ENCODE measurements at regions not wholly inside any gene's neighbourhood (a gene's known extent, or its start where the extent isn't known, plus 50 kb on each side); places are given as distances from the start of the nearest gene placed in this dataset.

DNA sequence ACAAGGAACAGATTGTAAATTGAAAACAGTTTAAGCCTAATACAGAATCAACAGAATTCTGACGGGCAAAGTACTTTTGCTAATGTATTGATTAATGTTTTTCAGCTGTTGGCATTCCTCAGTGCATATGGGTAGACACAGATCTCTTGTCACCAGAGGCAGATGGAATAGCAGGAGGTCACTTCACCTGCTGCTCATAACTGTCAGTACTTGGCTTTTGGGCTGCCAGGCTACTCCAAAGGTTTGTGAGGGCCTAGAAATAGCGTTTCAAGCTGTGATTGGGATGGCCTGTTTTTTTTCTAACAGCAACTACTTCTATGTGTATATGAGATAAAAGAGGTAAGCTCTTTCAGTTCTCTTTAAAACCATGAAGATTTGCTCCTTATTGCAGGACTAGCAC, 307.5 kb upstream of the ANXA10 start:
- TF ChIP-seq SIN3A (IDR thresholded peaks at IDR 0.05; ENCODE audit: low read depth, low read length), result no peak
- TF ChIP-seq EZH2 (IDR thresholded peaks at IDR 0.05; ENCODE audit: borderline replicate concordance, control insufficient read depth, low read depth, low read length), result no peak
- TF ChIP-seq, protein P1, sequence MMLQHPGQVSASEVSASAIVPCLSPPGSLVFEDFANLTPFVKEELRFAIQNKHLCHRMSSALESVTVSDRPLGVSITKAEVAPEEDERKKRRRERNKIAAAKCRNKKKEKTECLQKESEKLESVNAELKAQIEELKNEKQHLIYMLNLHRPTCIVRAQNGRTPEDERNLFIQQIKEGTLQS (IDR thresholded peaks at IDR 0.05; ENCODE audit: borderline replicate concordance, extremely low read depth, low read depth, low read length), result no peak
- TF ChIP-seq, protein P2, sequence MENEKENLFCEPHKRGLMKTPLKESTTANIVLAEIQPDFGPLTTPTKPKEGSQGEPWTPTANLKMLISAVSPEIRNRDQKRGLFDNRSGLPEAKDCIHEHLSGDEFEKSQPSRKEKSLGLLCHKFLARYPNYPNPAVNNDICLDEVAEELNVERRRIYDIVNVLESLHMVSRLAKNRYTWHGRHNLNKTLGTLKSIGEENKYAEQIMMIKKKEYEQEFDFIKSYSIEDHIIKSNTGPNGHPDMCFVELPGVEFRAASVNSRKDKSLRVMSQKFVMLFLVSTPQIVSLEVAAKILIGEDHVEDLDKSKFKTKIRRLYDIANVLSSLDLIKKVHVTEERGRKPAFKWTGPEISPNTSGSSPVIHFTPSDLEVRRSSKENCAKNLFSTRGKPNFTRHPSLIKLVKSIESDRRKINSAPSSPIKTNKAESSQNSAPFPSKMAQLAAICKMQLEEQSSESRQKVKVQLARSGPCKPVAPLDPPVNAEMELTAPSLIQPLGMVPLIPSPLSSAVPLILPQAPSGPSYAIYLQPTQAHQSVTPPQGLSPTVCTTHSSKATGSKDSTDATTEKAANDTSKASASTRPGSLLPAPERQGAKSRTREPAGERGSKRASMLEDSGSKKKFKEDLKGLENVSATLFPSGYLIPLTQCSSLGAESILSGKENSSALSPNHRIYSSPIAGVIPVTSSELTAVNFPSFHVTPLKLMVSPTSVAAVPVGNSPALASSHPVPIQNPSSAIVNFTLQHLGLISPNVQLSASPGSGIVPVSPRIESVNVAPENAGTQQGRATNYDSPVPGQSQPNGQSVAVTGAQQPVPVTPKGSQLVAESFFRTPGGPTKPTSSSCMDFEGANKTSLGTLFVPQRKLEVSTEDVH (IDR thresholded peaks at IDR 0.05; ENCODE audit: low read depth, partially characterized antibody), result no peak
- TF ChIP-seq CEBPB (IDR thresholded peaks at IDR 0.05; ENCODE audit: borderline replicate concordance in 1 of 2, low read depth in 2 of 2, low read length in 2 of 2), result no peak
- no peak for TF ChIP-seq EP300 (IDR thresholded peaks at IDR 0.05; ENCODE audit: borderline replicate concordance in 1 of 2, control insufficient read depth in 1 of 2, low read depth in 2 of 2, low read length in 2 of 2)
- TF ChIP-seq, protein P3, sequence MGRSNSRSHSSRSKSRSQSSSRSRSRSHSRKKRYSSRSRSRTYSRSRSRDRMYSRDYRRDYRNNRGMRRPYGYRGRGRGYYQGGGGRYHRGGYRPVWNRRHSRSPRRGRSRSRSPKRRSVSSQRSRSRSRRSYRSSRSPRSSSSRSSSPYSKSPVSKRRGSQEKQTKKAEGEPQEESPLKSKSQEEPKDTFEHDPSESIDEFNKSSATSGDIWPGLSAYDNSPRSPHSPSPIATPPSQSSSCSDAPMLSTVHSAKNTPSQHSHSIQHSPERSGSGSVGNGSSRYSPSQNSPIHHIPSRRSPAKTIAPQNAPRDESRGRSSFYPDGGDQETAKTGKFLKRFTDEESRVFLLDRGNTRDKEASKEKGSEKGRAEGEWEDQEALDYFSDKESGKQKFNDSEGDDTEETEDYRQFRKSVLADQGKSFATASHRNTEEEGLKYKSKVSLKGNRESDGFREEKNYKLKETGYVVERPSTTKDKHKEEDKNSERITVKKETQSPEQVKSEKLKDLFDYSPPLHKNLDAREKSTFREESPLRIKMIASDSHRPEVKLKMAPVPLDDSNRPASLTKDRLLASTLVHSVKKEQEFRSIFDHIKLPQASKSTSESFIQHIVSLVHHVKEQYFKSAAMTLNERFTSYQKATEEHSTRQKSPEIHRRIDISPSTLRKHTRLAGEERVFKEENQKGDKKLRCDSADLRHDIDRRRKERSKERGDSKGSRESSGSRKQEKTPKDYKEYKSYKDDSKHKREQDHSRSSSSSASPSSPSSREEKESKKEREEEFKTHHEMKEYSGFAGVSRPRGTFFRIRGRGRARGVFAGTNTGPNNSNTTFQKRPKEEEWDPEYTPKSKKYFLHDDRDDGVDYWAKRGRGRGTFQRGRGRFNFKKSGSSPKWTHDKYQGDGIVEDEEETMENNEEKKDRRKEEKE (IDR thresholded peaks at IDR 0.05), result no peak
- no peak for TF ChIP-seq IKZF2 (IDR thresholded peaks at IDR 0.05)
- TF ChIP-seq, protein P4, sequence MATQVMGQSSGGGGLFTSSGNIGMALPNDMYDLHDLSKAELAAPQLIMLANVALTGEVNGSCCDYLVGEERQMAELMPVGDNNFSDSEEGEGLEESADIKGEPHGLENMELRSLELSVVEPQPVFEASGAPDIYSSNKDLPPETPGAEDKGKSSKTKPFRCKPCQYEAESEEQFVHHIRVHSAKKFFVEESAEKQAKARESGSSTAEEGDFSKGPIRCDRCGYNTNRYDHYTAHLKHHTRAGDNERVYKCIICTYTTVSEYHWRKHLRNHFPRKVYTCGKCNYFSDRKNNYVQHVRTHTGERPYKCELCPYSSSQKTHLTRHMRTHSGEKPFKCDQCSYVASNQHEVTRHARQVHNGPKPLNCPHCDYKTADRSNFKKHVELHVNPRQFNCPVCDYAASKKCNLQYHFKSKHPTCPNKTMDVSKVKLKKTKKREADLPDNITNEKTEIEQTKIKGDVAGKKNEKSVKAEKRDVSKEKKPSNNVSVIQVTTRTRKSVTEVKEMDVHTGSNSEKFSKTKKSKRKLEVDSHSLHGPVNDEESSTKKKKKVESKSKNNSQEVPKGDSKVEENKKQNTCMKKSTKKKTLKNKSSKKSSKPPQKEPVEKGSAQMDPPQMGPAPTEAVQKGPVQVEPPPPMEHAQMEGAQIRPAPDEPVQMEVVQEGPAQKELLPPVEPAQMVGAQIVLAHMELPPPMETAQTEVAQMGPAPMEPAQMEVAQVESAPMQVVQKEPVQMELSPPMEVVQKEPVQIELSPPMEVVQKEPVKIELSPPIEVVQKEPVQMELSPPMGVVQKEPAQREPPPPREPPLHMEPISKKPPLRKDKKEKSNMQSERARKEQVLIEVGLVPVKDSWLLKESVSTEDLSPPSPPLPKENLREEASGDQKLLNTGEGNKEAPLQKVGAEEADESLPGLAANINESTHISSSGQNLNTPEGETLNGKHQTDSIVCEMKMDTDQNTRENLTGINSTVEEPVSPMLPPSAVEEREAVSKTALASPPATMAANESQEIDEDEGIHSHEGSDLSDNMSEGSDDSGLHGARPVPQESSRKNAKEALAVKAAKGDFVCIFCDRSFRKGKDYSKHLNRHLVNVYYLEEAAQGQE (IDR thresholded peaks at IDR 0.05; ENCODE audit: low read depth, low read length), result no peak
- TF ChIP-seq, protein P5, sequence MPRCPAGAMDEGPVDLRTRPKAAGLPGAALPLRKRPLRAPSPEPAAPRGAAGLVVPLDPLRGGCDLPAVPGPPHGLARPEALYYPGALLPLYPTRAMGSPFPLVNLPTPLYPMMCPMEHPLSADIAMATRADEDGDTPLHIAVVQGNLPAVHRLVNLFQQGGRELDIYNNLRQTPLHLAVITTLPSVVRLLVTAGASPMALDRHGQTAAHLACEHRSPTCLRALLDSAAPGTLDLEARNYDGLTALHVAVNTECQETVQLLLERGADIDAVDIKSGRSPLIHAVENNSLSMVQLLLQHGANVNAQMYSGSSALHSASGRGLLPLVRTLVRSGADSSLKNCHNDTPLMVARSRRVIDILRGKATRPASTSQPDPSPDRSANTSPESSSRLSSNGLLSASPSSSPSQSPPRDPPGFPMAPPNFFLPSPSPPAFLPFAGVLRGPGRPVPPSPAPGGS (IDR thresholded peaks at IDR 0.05; ENCODE audit: borderline replicate concordance, insufficient read depth, low read depth, low read length, poor library complexity, severe bottlenecking), result no peak

Measured in GM12878 (cell line).